Naive thymus-derived CD4-positive, alpha-beta T cell (primary cell): ENCODE measurements at regions not wholly inside any gene's neighbourhood (a gene's known extent, or its start where the extent isn't known, plus 50 kb on each side); places are given as distances from the start of the nearest gene placed in this dataset.
"Not testable (repeated sequence)": the region's sequence is repeated elsewhere in the genome, so short reads cannot be mapped to it uniquely, and the experiment has no call there.

Experiments used
- ATAC-seq: fragments of 150-1000 bp; cut with Tn5 transposase; 2 replicates; pipeline ENCODE4 v1.10.0; 2021; ENCODE audit warnings: mild to moderate bottlenecking, moderate library complexity
- CTCF ChIA-PET: fragments of 350-600 bp; sonication (Branson Sonifier 250); formaldehyde crosslinking; loops from one replicate; lab custom pipeline; 2021; ENCODE audit warnings: antibody characterized with exemption; lab: Charles Lee
- POLR2A ChIA-PET: fragments of 350-600 bp; sonication (Branson Sonifier 250); formaldehyde crosslinking; loops from one replicate; lab custom pipeline; 2021; ENCODE audit warnings: antibody characterized with exemption, inconsistent platforms; lab: Charles Lee
- DNase-seq, 9 donors: peaks; one replicate each; pipeline versions ENCODE4 v3.0.0 to v3.0.0-alpha.2; 2020 to 2022; ENCODE audit warnings: mixed read lengths in 1 of 9
- H3K27ac ChIP-seq: one replicate; pipeline ENCODE4 v1.7.0; 2013; ENCODE audit warnings: mild to moderate bottlenecking, low read depth, low read length, moderate library complexity
- H3K27me3 ChIP-seq, 2 donors: one replicate each; pipeline ENCODE4 v1.7.0; 2013; ENCODE audit warnings: low read length in 2 of 2, mild to moderate bottlenecking in 2 of 2, moderate library complexity in 2 of 2; ENCODE audit not compliant: control insufficient read depth in 2 of 2, insufficient read depth in 2 of 2
- H3K36me3 ChIP-seq, 3 experiments: 1 replicate in 2 of 3; 2 replicates in 1 of 3; pipeline ENCODE4 v1.7.0; 2013; ENCODE audit warnings: low read length in 3 of 3, mild to moderate bottlenecking in 3 of 3, moderate library complexity in 1 of 3; ENCODE audit not compliant: insufficient read depth in 3 of 3, control insufficient read depth in 2 of 3
- H3K4me1 ChIP-seq, 2 donors: one replicate each; pipeline ENCODE4 v1.7.0; 2013; ENCODE audit warnings: low read length in 2 of 2, mild to moderate bottlenecking in 2 of 2, moderate library complexity in 1 of 2; ENCODE audit not compliant: control insufficient read depth in 2 of 2, insufficient read depth in 2 of 2
- H3K4me3 ChIP-seq: 2 replicates; pipeline ENCODE4 v1.7.0; 2013; ENCODE audit warnings: mild to moderate bottlenecking, low read length
- H3K9me3 ChIP-seq, 3 experiments: 1 replicate in 2 of 3; 2 replicates in 1 of 3; pipeline ENCODE4 v1.7.0; 2013; ENCODE audit warnings: low read length in 3 of 3; ENCODE audit not compliant: control insufficient read depth in 2 of 3
- H3K27ac Mint-ChIP-seq, 9 donors: one replicate each; pipeline ENCODE4 v1.8.0; 2020 to 2022; ENCODE audit warnings: mixed read lengths in 9 of 9, mild to moderate bottlenecking in 8 of 9, moderate library complexity in 5 of 9, inconsistent platforms in 2 of 9
- H3K27me3 Mint-ChIP-seq, 5 donors: one replicate each; pipeline ENCODE4 v1.8.0; 2021 to 2022; ENCODE audit warnings: mixed read lengths in 5 of 5, mild to moderate bottlenecking in 1 of 5
- H3K36me3 Mint-ChIP-seq, 5 donors: one replicate each; pipeline ENCODE4 v1.8.0; 2020 to 2022; ENCODE audit warnings: mixed read lengths in 5 of 5, mild to moderate bottlenecking in 3 of 5, inconsistent platforms in 1 of 5
- H3K4me1 Mint-ChIP-seq, 7 donors: one replicate each; pipeline ENCODE4 v1.8.0; 2020 to 2022; ENCODE audit warnings: mixed read lengths in 7 of 7, mild to moderate bottlenecking in 3 of 7, inconsistent platforms in 1 of 7
- H3K4me3 Mint-ChIP-seq, 10 donors: one replicate each; pipeline ENCODE4 v1.8.0; 2020 to 2022; ENCODE audit warnings: mild to moderate bottlenecking in 10 of 10, mixed read lengths in 10 of 10, moderate library complexity in 6 of 10, inconsistent platforms in 2 of 10
- H3K9me3 Mint-ChIP-seq, 11 donors: one replicate each; pipeline ENCODE4 v1.8.0; 2020 to 2022; ENCODE audit warnings: mixed read lengths in 11 of 11, mild to moderate bottlenecking in 4 of 11, inconsistent platforms in 1 of 11, moderate library complexity in 1 of 11
- intact Hi-C, 2 donors: fragments of 100-400 bp; cut with micrococcal nuclease; formaldehyde crosslinking; loops; one replicate each; pipeline ENCODE4 v1.15.1; 2023

GRCh38 chr2:88802026-88802425, 110.6 kb downstream of the RPIA start:
- H3K9me3 ChIP-seq, H3K4me3 Mint-ChIP-seq, ATAC-seq, H3K4me1 ChIP-seq, H3K36me3 Mint-ChIP-seq, H3K4me1 Mint-ChIP-seq, H3K27ac Mint-ChIP-seq, CTCF ChIA-PET, intact Hi-C loops, H3K9me3 Mint-ChIP-seq, H3K27me3 ChIP-seq, H3K27ac ChIP-seq, POLR2A ChIA-PET, H3K36me3 ChIP-seq, DNase-seq, H3K4me3 ChIP-seq: not testable (repeated sequence)
- H3K27me3 Mint-ChIP-seq = peaks cover 0 to 11% (median 5%) of the 10 kb centered on the region in 5 donors

DNA sequence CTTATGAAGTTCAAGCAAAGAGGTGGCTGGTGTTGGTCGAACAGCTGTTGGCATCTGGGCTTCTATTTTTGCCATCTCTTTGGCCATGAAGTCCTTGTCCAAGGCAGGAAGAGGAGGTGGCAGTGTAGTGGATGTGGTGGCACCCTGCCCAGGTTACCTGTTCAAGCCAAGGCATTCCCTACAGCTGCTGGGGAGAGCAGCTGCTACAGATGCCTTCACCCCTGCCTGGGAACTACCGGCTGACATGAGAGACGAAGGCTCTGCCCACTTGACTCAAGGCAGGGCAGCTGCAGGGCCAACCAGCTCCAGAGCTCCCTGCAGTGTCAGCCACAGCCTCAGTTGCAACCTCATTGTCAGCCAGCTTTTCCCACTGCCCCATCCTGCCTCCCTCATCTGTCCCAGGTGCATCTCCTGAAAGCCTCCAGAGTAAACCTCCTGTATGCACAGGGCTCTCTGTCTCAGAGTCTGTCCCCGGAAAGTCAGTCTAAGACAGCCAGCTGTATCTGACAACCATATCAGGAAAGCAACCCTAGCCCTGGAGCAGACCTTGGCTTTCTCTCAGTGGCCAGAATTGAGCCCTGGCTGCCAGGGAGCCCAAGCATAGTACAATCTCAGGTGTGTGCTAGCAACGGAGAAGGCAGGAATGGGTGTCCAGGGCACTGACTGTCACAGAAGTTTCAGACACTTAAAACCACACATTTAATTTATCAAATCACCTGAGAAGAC, 115.9 kb downstream of the RPIA start:
- intact Hi-C loops = no loop called here
- no peaks in the 10 kb centered on the region for H3K27me3 ChIP-seq
- Mint-ChIP-seq H3K4me1 (peaks cover 0 to 2% (median 0%) of the 10 kb centered on the region in 7 donors), H3K9me3 (peaks cover 0 to 2% (median 0%) of the 10 kb centered on the region in 11 donors), H3K27ac (peak overlapping the region in 1 of 9 donors; percentile 28), H3K4me3 (no peak overlapping the region), H3K27me3 (peaks cover 0 to 14% (median 5%) of the 10 kb centered on the region in 5 donors), H3K36me3 (peaks cover 0 to 7% (median 0%) of the 10 kb centered on the region in 5 donors)
- H3K27ac ChIP-seq = no peak overlapping the region
- ChIA-PET CTCF (no interaction called here), POLR2A (no interaction called here)
- H3K9me3 ChIP-seq = no peaks in the 10 kb centered on the region
- DNase-seq = no peak
- no peaks in the 10 kb centered on the region for H3K4me1 ChIP-seq
- no peak overlapping the region for H3K4me3 ChIP-seq
- no peak for ATAC-seq
- H3K36me3 ChIP-seq = no peaks in the 10 kb centered on the region

DNA sequence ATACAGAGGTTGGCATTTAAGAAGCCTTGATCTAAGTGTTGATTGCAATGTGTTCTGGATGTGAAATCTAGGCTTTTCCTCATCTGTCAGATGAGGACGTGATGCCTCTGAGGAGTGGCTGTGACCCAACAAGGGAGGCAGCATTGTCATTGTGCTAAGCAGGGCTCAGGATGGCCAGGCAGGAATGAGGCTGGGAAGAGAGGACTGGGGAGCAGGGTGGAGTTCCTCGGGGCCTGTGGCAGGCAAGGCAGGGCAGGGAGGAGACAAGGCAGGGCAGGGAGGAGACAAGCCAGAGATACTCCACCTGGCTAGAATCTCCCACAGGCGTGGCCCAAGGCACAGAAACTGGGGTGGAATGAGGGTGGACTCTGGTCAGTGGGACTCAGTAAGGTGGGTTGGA, 116.6 kb downstream of the RPIA start:
- H3K9me3 Mint-ChIP-seq = peaks cover 0 to 8% (median 0%) of the 10 kb centered on the region in 11 donors

GRCh38 chr2:88808652-88809051, 117.2 kb downstream of the RPIA start:
- no peak overlapping the region for H3K27ac ChIP-seq
- H3K9me3 ChIP-seq = no peaks in the 10 kb centered on the region
- intact Hi-C loops = no loop called here
- Mint-ChIP-seq H3K4me1 (peaks cover 0 to 2% (median 0%) of the 10 kb centered on the region in 7 donors), H3K4me3 (no peak overlapping the region), H3K9me3 (peaks cover 0 to 14% (median 3%) of the 10 kb centered on the region in 11 donors), H3K36me3 (peaks cover 0 to 9% (median 0%) of the 10 kb centered on the region in 5 donors), H3K27ac (no peak overlapping the region), H3K27me3 (peaks cover 0 to 15% (median 7%) of the 10 kb centered on the region in 5 donors)
- ChIA-PET CTCF (no interaction called here), POLR2A (no interaction called here)
- no peaks in the 10 kb centered on the region for H3K4me1 ChIP-seq
- H3K4me3 ChIP-seq = no peak overlapping the region
- no peaks in the 10 kb centered on the region for H3K27me3 ChIP-seq
- no peaks in the 10 kb centered on the region for H3K36me3 ChIP-seq
- ATAC-seq (no peak), DNase-seq (no peak)

More for the DNA sequence above, 116.6 kb downstream of the RPIA start:
- Mint-ChIP-seq H3K4me1 (peaks cover 0 to 2% (median 0%) of the 10 kb centered on the region in 7 donors), H3K36me3 (peaks cover 0 to 9% (median 0%) of the 10 kb centered on the region in 5 donors), H3K4me3 (no peak overlapping the region), H3K27me3 (peaks cover 0 to 15% (median 7%) of the 10 kb centered on the region in 5 donors), H3K27ac (peak overlapping the region in 2 of 9 donors; percentile 18 to 51)
- DNase-seq = no peak
- H3K27me3 ChIP-seq = no peaks in the 10 kb centered on the region
- intact Hi-C loops = no loop called here
- no peak overlapping the region for H3K27ac ChIP-seq
- ChIA-PET POLR2A (no interaction called here), CTCF (no interaction called here)
- no peak overlapping the region for H3K4me3 ChIP-seq
- ATAC-seq = no peak
- no peaks in the 10 kb centered on the region for H3K36me3 ChIP-seq
- no peaks in the 10 kb centered on the region for H3K9me3 ChIP-seq
- H3K4me1 ChIP-seq = no peaks in the 10 kb centered on the region

DNA sequence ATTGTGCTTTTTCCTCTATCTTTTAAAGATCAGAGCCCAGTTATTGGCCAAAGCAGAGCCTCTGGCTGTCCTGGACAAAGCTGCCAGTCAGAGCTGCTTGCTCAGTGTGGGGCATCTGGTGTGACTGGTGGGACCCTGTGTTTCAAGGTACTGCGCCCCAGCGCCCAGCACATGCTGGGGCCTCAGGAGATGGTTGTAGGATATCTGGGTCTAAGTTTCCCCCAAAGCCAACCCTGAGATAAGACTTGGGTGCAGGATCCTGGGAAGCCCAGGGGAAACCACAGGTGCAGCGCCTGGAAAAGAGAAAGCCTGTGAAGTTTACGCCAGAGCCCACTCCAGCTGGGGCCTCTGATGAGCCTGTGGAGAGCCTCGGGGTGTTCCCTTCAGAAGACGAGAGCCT, 117.7 kb downstream of the RPIA start:
- Histone ChIP-seq H3K27me3 (no peaks in the 10 kb centered on the region), H3K9me3 (no peaks in the 10 kb centered on the region), H3K36me3 (no peaks in the 10 kb centered on the region), H3K4me3 (no peak overlapping the region), H3K27ac (no peak overlapping the region), H3K4me1 (no peaks in the 10 kb centered on the region)
- intact Hi-C loops = no loop called here
- Mint-ChIP-seq H3K36me3 (peaks cover 0 to 9% (median 0%) of the 10 kb centered on the region in 5 donors), H3K9me3 (peaks cover 0 to 20% (median 3%) of the 10 kb centered on the region in 11 donors), H3K4me1 (peaks cover 0 to 2% (median 0%) of the 10 kb centered on the region in 7 donors), H3K27me3 (peaks cover 0 to 15% (median 7%) of the 10 kb centered on the region in 5 donors), H3K4me3 (no peak overlapping the region), H3K27ac (no peak overlapping the region)
- ChIA-PET CTCF (no interaction called here), POLR2A (no interaction called here)
- DNase-seq (no peak), ATAC-seq (no peak)

GRCh38 chr2:88810017-88810416, 118.5 kb downstream of the RPIA start:
- H3K9me3 ChIP-seq = no peaks in the 10 kb centered on the region
- peaks cover 0 to 28% (median 10%) of the 10 kb centered on the region in 11 donors for H3K9me3 Mint-ChIP-seq
- ChIA-PET POLR2A (no interaction called here), CTCF (no interaction called here)
- H3K4me3 ChIP-seq = no peak overlapping the region
- peaks cover 0 to 10% (median 0%) of the 10 kb centered on the region in 5 donors for H3K36me3 Mint-ChIP-seq
- DNase-seq (no peak), ATAC-seq (no peak)
- peaks cover 0 to 2% (median 0%) of the 10 kb centered on the region in 7 donors for H3K4me1 Mint-ChIP-seq
- no peak overlapping the region for H3K27ac ChIP-seq
- H3K36me3 ChIP-seq = no peaks in the 10 kb centered on the region
- H3K27ac Mint-ChIP-seq = no peak overlapping the region
- H3K27me3 Mint-ChIP-seq = peaks cover 0 to 15% (median 7%) of the 10 kb centered on the region in 5 donors
- no peaks in the 10 kb centered on the region for H3K4me1 ChIP-seq
- intact Hi-C loops = no loop called here
- no peak overlapping the region for H3K4me3 Mint-ChIP-seq
- no peaks in the 10 kb centered on the region for H3K27me3 ChIP-seq

DNA sequence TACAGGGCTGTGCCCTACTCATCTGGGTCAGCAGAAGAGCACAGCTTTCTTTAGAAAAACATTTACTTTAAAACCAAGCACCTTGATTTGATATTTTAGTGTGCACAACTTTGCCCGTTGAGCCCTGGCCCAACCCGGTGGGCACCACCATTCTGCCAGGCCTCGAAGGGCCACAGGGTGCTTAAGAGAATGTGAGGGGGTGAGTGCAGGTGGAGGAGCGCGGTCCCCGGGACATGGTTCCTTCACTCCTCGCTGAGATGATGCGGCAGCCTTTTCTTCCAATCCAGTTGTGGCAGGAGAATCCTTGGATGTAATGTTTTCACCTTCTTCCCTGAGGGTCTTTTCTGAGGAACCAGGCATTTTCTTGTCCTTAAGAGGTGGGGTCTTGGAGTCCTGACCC, 119.0 kb downstream of the RPIA start:
- POLR2A ChIA-PET = no interaction called here
- peaks cover 0 to 3% (median 0%) of the 10 kb centered on the region in 3 experiments for H3K9me3 ChIP-seq

More for the DNA sequence above, 119.0 kb downstream of the RPIA start:
- DNase-seq (no peak), ATAC-seq (no peak)
- Histone ChIP-seq H3K36me3 (no peaks in the 10 kb centered on the region), H3K4me3 (no peak overlapping the region), H3K27ac (no peak overlapping the region), H3K27me3 (no peaks in the 10 kb centered on the region), H3K4me1 (no peaks in the 10 kb centered on the region)
- Mint-ChIP-seq H3K27me3 (peaks cover 0 to 15% (median 7%) of the 10 kb centered on the region in 5 donors), H3K4me1 (peaks cover 0 to 2% (median 0%) of the 10 kb centered on the region in 7 donors), H3K4me3 (no peak overlapping the region), H3K9me3 (peaks cover 0 to 32% (median 15%) of the 10 kb centered on the region in 11 donors), H3K27ac (no peak overlapping the region), H3K36me3 (peaks cover 0 to 15% (median 0%) of the 10 kb centered on the region in 5 donors)
- intact Hi-C loops = no loop called here
- CTCF ChIA-PET = no interaction called here
